Ureter (tissue), 1 donor: ENCODE measurements at regions not wholly inside any gene's neighbourhood (a gene's known extent, or its start where the extent isn't known, plus 50 kb on each side); places are given as distances from the start of the nearest gene placed in this dataset.

Experiments used
- DNase-seq: peaks from one replicate; pipeline ENCODE4 v3.0.0-alpha.2; 2020; ENCODE audit warnings: low spot score
- donor health status: DM: yes; HTN: yes; CAD: no.

GRCh38 chr21:27258742-27259448 is 292.0 kb upstream of the ADAMTS5 start:
- no peak for DNase-seq

DNA sequence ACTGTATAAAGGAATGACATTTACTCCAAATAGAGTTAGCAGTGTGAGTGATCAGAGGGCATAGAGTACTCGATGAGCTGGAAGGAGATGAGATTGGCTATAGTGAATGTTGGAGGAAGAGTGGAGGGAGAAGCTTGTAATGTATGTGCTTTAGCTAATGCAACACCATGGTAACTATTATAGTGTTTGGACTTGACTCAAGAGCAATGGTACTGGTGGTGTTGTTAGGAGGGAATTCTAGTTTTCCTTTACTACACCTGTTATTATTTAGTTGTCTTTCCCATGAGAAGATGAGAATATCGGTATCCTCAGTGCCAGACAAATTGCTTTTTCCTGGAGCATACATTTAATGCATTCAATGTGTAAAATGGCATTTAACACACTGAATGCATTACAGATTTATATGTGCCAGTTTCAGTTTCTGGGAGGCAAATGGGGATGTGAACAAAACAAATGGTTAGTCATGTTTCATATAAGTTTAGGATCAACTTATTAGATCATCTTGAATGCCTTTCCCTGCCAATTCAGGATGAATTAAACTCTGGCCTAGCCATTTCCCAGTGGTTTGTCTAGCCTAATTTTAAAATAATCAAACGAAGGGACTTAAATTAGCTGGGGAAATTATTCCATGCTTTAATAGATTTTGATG is 291.1 kb upstream of the ADAMTS5 start:
- no peak for DNase-seq

DNA sequence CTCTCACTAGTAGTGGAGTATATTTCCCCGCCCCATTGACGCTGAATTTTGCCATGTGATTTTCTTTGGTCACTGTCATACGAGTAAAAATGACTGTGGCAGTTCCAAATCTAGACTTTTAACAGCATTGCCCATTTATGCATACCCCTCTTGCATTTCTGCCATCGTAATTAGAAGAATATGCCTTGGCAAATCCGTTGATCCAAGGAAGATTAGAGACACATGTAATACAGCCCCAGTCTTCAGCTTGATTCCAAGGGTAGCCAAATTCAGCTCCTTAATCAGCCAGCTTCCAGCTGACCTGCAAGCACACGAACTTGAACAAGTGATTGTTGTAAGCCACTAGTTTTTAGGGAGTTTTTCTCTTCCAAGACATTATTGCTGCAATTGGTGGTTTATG is 290.3 kb upstream of the ADAMTS5 start:
- no peak for DNase-seq

- DNase-seq, result no peak
These were observed 284.9 kb upstream of the ADAMTS5 start for GRCh38 chr21:27251752-27252151.

- DNase-seq, result no peak
These were observed 283.5 kb upstream of the ADAMTS5 start for GRCh38 chr21:27250366-27250765.

GRCh38 chr21:27248814-27249213 is 281.9 kb upstream of the ADAMTS5 start:
- DNase-seq, result no peak

DNA sequence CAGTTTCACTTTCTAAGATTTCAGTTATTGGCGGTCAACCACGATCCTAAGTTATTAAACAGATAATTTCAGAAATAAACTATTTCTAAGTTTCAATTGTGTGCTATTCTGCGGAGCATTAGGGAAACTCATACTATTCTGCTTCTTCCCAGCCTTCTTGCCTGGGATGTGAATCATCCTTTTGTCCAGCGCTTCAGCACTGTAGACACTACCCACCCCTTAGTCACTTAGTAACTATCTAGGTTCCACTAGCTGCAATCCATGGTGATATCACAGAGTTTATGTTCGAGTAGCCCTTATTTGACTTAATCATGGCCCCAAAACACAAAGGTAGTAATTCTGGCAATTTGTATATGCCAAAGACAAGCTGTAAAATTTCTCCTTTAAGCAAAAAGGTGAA is 279.9 kb upstream of the ADAMTS5 start:
- no peak for DNase-seq

DNA sequence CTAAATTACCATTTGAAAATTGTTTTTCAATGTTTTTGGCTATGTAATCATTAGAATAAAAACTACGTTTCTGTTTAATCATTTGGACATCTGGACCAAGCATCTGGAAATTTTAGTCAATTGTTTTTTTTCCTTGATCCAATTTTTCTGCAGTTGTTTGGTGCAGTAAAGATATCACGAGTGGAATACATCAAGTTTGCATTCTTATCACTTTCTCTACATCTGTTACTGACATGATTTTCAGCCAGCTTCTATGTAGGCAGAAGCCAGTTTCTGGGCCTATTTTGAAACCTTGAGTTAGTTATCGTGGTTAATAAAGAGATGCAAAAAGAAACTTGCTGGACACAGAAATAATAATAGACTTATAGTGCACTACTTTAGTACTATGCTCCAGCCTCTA is 277.9 kb upstream of the ADAMTS5 start:
- no peak for DNase-seq

GRCh38 chr21:27244352-27244751 is 277.5 kb upstream of the ADAMTS5 start:
- no peak for DNase-seq

DNA sequence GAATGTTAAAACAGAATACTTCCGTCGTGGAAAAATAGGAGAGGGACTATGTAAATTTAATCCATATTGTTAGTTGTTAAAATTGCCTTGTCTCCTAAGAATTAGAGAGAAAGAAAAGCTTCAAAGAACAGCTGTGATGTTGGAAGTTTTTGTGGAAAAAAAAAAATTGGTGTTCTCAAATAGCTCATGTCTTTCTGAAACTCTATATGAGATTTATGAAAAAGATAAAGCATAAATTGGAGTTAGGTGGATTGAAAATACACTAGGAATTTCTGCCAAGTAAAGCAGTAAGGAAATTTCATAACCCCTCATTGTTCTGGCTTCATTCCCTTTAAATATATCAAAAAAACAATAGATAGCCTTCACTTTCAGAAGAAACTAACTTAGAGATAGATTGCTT is 274.0 kb upstream of the ADAMTS5 start:
- no peak for DNase-seq

DNA sequence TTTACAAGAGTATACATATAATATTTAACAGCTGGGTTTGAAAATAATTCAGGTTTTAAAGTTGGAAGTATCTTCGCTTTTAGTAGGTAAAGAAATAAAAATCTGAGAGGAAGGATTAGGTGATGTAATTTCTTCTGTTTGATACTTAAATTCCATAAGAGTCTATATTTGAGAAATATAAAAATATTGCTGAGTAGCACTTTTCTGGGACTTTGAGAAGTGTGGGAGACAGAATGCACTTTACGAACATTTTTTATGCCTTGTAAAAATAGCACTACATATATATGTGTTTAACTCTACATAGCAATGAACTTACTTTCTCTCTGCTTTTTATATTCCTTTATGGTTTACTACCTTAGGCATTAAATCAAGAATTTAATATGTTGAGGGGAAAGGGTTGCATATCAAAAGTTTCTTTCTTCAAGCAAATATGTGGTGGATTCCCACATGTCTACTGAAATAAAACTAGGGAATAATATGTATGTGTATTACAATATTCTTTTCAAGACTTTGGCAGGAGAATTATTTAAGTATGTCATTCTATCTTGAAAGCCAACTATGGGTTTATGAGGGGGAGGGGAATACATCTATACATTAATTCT is 266.7 kb upstream of the ADAMTS5 start:
- no peak for DNase-seq

DNA sequence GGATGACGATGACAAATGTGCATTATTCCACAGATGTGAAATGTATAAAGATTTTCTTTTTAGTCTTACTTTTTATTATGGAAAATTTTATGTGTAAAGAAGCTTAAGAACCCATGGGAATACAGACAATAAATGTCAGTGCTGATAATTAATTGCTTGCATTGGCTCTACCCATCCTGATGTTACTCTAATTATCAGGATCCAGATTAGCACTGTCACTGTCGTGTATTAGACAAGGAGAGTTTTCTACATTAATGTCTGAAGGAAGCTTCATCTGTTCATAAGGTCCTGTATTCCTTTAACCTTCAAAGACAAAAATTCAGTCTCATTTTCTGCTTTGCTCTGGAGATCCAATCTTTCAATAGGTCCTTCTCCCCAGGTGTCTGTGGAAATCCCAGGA is 259.1 kb upstream of the ADAMTS5 start:
- no peak for DNase-seq

DNA sequence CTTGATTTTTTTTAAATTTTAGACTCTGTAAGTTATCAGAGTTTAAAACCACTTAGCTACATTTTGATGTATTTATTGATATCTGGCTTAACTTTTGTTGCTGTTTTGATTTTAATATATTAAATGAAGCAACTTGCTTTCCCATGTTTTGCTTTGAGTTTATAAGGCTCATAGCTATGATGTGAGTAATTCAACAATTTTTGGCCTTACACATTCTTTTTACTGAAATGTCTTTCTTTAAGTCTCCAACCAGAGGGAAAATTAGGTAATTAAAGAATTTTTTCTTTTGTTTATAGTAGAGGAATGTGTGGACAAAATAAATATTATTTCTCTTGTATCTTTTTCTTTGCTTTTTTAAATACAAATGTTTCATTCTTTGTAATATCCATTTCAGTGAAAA is 258.3 kb upstream of the ADAMTS5 start:
- no peak for DNase-seq

GRCh38 chr21:27224169-27224568 is 257.3 kb upstream of the ADAMTS5 start:
- DNase-seq, result no peak

GRCh38 chr21:27221077-27221476 is 254.2 kb upstream of the ADAMTS5 start:
- DNase-seq, result no peak

GRCh38 chr21:27220416-27220815 is 253.5 kb upstream of the ADAMTS5 start:
- DNase-seq, result no peak

- no peak for DNase-seq
These were observed 252.2 kb upstream of the ADAMTS5 start for GRCh38 chr21:27219068-27219467.

GRCh38 chr21:27213303-27213702 is 246.4 kb upstream of the ADAMTS5 start:
- no peak for DNase-seq

GRCh38 chr21:27212441-27212840 is 245.6 kb upstream of the ADAMTS5 start:
- DNase-seq, result no peak

GRCh38 chr21:27209546-27209945 is 242.7 kb upstream of the ADAMTS5 start:
- DNase-seq, result no peak

DNA sequence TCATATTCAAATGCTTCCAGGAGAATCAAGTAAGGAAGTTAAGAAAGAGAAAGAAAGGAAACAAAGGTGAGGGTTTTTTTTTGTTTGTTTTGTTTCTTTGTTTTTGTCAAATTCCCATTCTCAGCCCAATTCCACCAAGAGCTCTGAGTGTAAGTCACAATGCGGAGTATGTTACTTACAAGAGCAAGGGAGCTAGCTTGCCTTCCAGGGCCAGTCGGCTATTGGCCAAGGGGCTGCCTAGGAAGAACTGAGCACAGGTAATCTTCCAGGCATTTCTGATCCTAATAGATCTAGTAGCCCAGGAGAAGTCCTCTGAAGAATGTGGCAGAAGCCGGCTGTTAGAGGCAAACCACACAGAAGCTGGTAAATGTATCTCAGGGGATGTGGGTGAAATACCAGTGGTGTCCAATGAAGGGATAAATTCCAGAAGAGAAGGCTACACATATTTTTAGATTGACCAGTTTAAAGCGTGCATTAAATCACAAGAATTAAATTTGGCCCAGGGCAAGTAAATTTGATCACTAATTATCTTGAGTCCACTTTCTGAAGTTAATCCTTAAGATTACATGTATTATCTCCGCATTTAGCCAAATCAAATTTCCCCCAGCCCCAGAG is 239.6 kb upstream of the ADAMTS5 start:
- no peak for DNase-seq

- no peak for DNase-seq
These were observed 235.4 kb upstream of the ADAMTS5 start for GRCh38 chr21:27202301-27202700.

GRCh38 chr21:27201197-27201596 is 234.3 kb upstream of the ADAMTS5 start:
- no peak for DNase-seq
